ENCODE measurements at regions not wholly inside any gene's neighbourhood (a gene's known extent, or its start where the extent isn't known, plus 50 kb on each side); places are given as distances from the start of the nearest gene placed in this dataset.

DNA sequence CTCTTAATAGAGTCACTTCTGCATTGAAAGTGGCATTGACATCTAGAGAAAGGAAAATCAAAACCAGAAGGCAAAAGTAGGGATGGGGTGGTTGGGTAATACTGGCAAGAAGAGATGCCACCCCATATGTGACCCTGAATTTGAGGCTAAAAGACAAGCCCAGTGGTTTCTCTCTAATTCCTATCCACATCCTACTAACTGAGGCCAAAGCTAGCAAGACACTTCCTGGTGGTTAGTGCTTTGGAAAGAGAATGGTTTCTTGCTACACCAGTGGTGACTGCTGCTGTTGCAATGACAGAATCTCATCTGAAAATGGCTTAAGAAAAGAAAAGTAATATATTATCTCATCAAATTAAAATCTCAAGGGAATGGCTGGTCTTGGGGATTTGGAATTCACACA lies 640.6 kb downstream of the EPHA4 start:
- Histone ChIP-seq H2AFZ (ENCODE audit: low read length) (no peak overlapping the region), H3K27ac (ENCODE audit: low read length) (no peak overlapping the region), H3K9ac (ENCODE audit: low read length) (no peak overlapping the region), H3K9me2 (replicated peaks; ENCODE audit: low read length) (no peaks in the 10 kb centered on the region), H3F3A (ENCODE audit: low read length, unreplicated experiment) (no peaks in the 10 kb centered on the region), H3K9me3 (ENCODE audit: low read length) (peaks cover 6% of the 10 kb centered on the region), H3K36me3 (ENCODE audit: low read depth, low read length) (peaks cover 1% of the 10 kb centered on the region; the same call in 1 of the 2 replicates), H3K27me3 (ENCODE audit: low read length) (no peaks in the 10 kb centered on the region), H3K4me3 (ENCODE audit: low read length) (no peak overlapping the region), H3K4me1 (ENCODE audit: insufficient read depth, low read length) (peaks cover 15% of the 10 kb centered on the region), H4K20me1 (ENCODE audit: low read length) (no peaks in the 10 kb centered on the region), H3K4me2 (ENCODE audit: low read length) (no peak overlapping the region), H3K79me2 (ENCODE audit: low read length) (no peaks in the 10 kb centered on the region)
- intact Hi-C loops (cut with micrococcal nuclease), result no loop called here
- ATAC-seq (no peak), DNase-seq (no peak)
- no TSS peak for BruUV-seq (replicated peaks)
- POLR2A ChIA-PET (ENCODE audit: unreplicated experiment), result no interaction called here
- CTCF ChIA-PET, result no interaction called here
- TF ChIP-seq EZH2 (IDR thresholded peaks at IDR 0.05; ENCODE audit: low read length, unreplicated experiment) (no peak), EZH2phosphoT487 (IDR thresholded peaks at IDR 0.05; ENCODE audit: borderline replicate concordance, low read length) (no peak)
- TF ChIP-seq, protein P1, sequence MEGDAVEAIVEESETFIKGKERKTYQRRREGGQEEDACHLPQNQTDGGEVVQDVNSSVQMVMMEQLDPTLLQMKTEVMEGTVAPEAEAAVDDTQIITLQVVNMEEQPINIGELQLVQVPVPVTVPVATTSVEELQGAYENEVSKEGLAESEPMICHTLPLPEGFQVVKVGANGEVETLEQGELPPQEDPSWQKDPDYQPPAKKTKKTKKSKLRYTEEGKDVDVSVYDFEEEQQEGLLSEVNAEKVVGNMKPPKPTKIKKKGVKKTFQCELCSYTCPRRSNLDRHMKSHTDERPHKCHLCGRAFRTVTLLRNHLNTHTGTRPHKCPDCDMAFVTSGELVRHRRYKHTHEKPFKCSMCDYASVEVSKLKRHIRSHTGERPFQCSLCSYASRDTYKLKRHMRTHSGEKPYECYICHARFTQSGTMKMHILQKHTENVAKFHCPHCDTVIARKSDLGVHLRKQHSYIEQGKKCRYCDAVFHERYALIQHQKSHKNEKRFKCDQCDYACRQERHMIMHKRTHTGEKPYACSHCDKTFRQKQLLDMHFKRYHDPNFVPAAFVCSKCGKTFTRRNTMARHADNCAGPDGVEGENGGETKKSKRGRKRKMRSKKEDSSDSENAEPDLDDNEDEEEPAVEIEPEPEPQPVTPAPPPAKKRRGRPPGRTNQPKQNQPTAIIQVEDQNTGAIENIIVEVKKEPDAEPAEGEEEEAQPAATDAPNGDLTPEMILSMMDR (conservative IDR thresholded peaks at IDR 0.05; ENCODE audit: low read depth, low read length), result no peak

DNA sequence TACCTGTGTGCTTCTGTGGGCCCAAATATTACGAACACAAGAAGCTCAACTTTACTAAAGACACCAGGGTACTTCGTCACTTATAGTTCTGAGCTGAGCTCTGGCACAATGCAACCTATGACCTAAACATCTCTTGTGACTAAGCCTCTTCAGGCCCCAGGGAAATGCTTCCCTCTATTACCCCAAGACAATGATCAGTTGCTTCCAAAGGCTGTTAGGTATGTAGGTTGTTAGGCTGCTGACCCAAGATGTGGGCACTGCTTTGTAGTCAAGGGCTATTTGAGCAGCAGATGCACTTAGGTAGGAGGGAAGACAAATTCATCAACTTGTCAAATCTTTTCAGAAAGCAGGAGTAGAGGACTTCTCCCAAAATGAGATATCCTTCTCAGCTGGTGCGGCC lies 640.1 kb downstream of the EPHA4 start:
- no peak overlapping the region for H3K4me2 ChIP-seq (ENCODE audit: low read length)
- H4K20me1 ChIP-seq (ENCODE audit: low read length), result no peaks in the 10 kb centered on the region
- H3F3A ChIP-seq (ENCODE audit: low read length, unreplicated experiment), result no peaks in the 10 kb centered on the region
- ATAC-seq (no peak), DNase-seq (no peak)
- CTCF ChIA-PET, result no interaction called here
- POLR2A ChIA-PET (ENCODE audit: unreplicated experiment), result no interaction called here
- no peak overlapping the region for H2AFZ ChIP-seq (ENCODE audit: low read length)
- H3K9me3 ChIP-seq (ENCODE audit: low read length), result peaks cover 2% of the 10 kb centered on the region
- BruUV-seq (replicated peaks), result no TSS peak
- H3K4me3 ChIP-seq (ENCODE audit: low read length), result no peak overlapping the region
- no peaks in the 10 kb centered on the region for H3K36me3 ChIP-seq (ENCODE audit: low read depth, low read length)
- H3K27me3 ChIP-seq (ENCODE audit: low read length), result no peaks in the 10 kb centered on the region
- TF ChIP-seq, protein P1 (conservative IDR thresholded peaks at IDR 0.05; ENCODE audit: low read depth, low read length), result no peak
- TF ChIP-seq EZH2 (IDR thresholded peaks at IDR 0.05; ENCODE audit: low read length, unreplicated experiment), result no peak
- no peak for TF ChIP-seq EZH2phosphoT487 (IDR thresholded peaks at IDR 0.05; ENCODE audit: borderline replicate concordance, low read length)
- H3K79me2 ChIP-seq (ENCODE audit: low read length), result no peaks in the 10 kb centered on the region
- no peak overlapping the region for H3K9ac ChIP-seq (ENCODE audit: low read length)
- H3K27ac ChIP-seq (ENCODE audit: low read length), result no peak overlapping the region
- peaks cover 18% of the 10 kb centered on the region for H3K4me1 ChIP-seq (ENCODE audit: insufficient read depth, low read length)
- H3K9me2 ChIP-seq (replicated peaks; ENCODE audit: low read length), result no peaks in the 10 kb centered on the region
- intact Hi-C loops (cut with micrococcal nuclease), result no loop called here

DNA sequence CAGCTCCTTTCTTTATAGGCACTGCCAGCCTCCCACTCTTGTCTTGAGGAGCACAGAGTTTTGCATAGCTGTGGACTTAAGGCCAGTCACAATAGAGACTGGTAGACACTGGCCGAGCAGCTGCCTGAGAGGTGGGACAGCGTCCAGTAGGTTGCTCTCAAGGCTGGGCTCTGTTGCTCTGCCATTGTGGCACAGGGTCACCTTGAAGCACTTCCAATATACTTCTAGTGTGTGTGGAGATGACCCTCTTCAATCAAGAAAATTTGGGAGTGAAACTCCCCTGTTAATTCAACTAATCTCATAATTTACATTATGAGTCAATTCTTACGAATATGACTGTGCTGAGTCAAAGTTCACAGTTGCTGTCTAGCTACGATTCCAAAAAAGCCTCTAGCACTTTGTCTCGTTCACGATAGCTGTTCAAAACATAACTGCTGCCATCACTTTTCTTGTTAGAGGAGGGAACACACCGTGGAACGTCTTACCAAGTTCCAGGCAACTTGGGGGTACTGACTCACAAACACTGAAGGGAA lies 636.2 kb downstream of the EPHA4 start:
- no peak for TF ChIP-seq EZH2 (IDR thresholded peaks at IDR 0.05; ENCODE audit: low read length, unreplicated experiment)
- TF ChIP-seq, protein P1 (conservative IDR thresholded peaks at IDR 0.05; ENCODE audit: low read depth, low read length), result no peak
- Histone ChIP-seq H3K4me2 (ENCODE audit: low read length) (peak overlapping the region; percentile 49), H4K20me1 (ENCODE audit: low read length) (no peaks in the 10 kb centered on the region), H3K27ac (ENCODE audit: low read length) (peak overlapping the region; percentile 38), H3K79me2 (ENCODE audit: low read length) (no peaks in the 10 kb centered on the region), H3K9me3 (ENCODE audit: low read length) (no peaks in the 10 kb centered on the region), H3F3A (ENCODE audit: low read length, unreplicated experiment) (no peaks in the 10 kb centered on the region), H3K4me3 (ENCODE audit: low read length) (no peak overlapping the region), H2AFZ (ENCODE audit: low read length) (peak overlapping the region; percentile 60), H3K27me3 (ENCODE audit: low read length) (no peaks in the 10 kb centered on the region), H3K4me1 (ENCODE audit: insufficient read depth, low read length) (peaks cover 18% of the 10 kb centered on the region), H3K36me3 (ENCODE audit: low read depth, low read length) (no peaks in the 10 kb centered on the region), H3K9ac (ENCODE audit: low read length) (no peak overlapping the region), H3K9me2 (replicated peaks; ENCODE audit: low read length) (no peaks in the 10 kb centered on the region)
- POLR2A ChIA-PET (ENCODE audit: unreplicated experiment), result no interaction called here
- peak; percentile 65 for DNase-seq
- intact Hi-C loops (cut with micrococcal nuclease), result no loop called here
- ATAC-seq, result peak; percentile 94
- CTCF ChIA-PET, result no interaction called here
- BruUV-seq (replicated peaks), result no TSS peak
